Progenitor cell of endocrine pancreas (in vitro differentiated cells): ENCODE measurements at regions not wholly inside any gene's neighbourhood (a gene's known extent, or its start where the extent isn't known, plus 50 kb on each side); places are given as distances from the start of the nearest gene placed in this dataset.

Experiments used
- DNase-seq: peaks from one replicate; pipeline ENCODE4 v3.0.0; 2021; ENCODE audit warnings: low spot score; ENCODE audit not compliant: unreplicated experiment
- H3K27ac Mint-ChIP-seq: 2 replicates; pipeline ENCODE4 v1.8.0; 2021; ENCODE audit warnings: mild to moderate bottlenecking, moderate library complexity, mixed read lengths
- H3K27me3 Mint-ChIP-seq: 2 replicates; pipeline ENCODE4 v1.8.0; 2021; ENCODE audit warnings: mixed read lengths
- H3K36me3 Mint-ChIP-seq: 2 replicates; pipeline ENCODE4 v1.8.0; 2022; ENCODE audit warnings: mixed read lengths; ENCODE audit not compliant: insufficient read depth
- H3K4me1 Mint-ChIP-seq: 2 replicates; pipeline ENCODE4 v1.8.0; 2021; ENCODE audit warnings: low read depth, mixed read lengths
- H3K4me3 Mint-ChIP-seq: 2 replicates; pipeline ENCODE4 v1.8.0; 2021; ENCODE audit warnings: low read depth, mild to moderate bottlenecking, moderate library complexity, mixed read lengths
- H3K9me3 Mint-ChIP-seq: 2 replicates; pipeline ENCODE4 v1.8.0; 2021; ENCODE audit warnings: low read depth, mixed read lengths
- CTCF ChIP-seq: fragments of 200-600 bp; sonication (generic); IDR thresholded peaks from one replicate; pipeline ENCODE4 v1.5.0; 2021; ENCODE audit warnings: antibody characterized with exemption, mild to moderate bottlenecking; ENCODE audit not compliant: unreplicated experiment

- Mint-ChIP-seq H3K4me3 (no peak overlapping the region), H3K27me3 (peaks cover 28% of the 10 kb centered on the region), H3K36me3 (no peaks in the 10 kb centered on the region), H3K27ac (no peak overlapping the region), H3K4me1 (no peaks in the 10 kb centered on the region), H3K9me3 (no peaks in the 10 kb centered on the region)
- DNase-seq, result no peak
- no peak for TF ChIP-seq CTCF
These were observed 167.2 kb upstream of the POU3F1 start for GRCh38 chr1:38213646-38214434.

- no peak overlapping the region for H3K4me3 Mint-ChIP-seq
- DNase-seq, result no peak
- H3K4me1 Mint-ChIP-seq, result no peaks in the 10 kb centered on the region
- H3K36me3 Mint-ChIP-seq, result no peaks in the 10 kb centered on the region
- H3K27ac Mint-ChIP-seq, result no peak overlapping the region
- no peak for TF ChIP-seq CTCF
- H3K9me3 Mint-ChIP-seq, result no peaks in the 10 kb centered on the region
- peaks cover 25% of the 10 kb centered on the region for H3K27me3 Mint-ChIP-seq
These were observed 164.2 kb upstream of the POU3F1 start for GRCh38 chr1:38210895-38211177.

DNA sequence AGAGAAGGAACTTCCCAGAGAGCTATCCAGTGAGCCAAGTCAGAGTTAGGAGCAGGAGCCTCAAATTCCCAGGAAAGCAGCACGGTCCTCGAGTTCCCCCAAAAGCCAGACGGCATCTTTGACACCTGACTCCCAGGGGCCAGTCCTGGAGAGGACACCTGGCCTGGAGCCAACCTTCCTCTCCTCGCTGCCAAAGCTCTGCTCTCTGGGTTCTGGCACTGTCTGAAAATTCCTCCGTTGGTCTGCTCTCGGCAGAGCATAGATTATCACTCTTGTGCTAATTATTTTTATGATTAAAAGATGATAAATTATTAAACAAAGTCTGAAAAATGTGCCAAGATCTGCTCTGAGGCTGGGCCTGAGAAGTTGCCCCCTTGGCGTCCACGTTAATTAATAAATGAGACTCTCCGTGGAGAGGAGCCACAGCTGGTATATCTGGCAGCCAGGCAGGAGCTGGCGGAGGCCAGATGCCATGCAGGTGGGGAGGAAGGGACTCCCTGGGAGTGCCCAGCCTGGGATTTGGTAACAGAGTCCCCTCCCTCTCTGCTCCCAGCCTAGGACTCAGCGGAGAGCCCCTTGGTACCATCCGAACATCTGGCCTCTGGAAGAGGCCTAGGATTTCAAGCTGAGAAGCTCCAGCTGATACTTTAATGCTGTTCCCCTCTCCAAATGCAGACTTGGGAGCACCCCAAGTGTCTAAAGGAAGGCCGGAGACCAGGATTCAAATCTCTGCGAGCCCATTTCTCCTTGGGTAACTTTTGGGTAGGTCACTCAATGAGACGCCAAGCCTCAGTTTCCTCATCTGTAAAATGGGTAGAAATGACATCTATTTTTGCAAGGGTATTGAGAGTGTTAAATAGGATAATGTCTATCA is 163.7 kb upstream of the POU3F1 start:
- H3K27me3 Mint-ChIP-seq, result peaks cover 27% of the 10 kb centered on the region
- H3K9me3 Mint-ChIP-seq, result no peaks in the 10 kb centered on the region

DNA sequence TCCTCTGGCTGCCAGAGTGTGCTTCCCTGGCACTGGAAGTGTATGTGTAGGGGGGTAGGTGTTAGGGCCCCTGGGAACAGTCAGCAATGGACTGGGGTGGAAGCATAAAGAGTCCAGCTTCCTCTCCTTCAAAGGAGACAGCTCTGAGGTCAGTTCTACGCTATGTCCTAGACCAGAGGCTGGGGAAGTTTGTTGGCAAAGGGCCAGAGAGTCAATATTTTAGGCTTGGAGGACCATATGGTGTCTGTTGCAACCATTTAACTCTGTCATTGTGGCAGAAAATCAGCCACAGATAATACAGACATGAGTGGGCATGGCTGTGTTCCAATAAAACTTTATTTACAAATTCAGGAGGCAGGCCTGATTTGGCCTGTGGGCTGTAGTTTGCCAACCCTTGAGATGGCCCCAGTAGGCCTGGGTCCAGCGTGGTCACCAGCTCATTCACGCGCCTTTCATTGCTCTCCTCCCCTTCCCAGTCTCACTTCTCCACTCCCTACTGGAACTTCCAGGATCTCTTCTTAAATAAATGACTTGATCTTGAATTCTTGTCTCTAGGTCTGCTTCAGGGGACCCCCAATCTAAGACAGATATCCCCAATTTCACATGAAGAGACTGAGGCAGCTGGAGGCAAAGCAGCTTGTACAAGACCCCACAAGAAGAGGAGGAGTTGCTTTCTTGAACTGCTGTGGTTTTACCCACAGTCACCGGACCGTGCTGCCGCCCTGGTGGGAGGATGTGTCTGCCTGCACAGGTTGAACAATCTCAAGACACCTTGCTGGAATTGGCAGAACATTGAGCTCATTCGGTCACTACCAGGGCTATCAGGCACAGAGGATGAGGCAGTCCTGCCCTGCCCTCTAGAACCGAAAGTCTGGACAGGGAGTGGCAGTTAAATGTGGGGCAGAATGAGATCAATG is 162.4 kb upstream of the POU3F1 start:
- no peaks in the 10 kb centered on the region for H3K36me3 Mint-ChIP-seq
- peaks cover 23% of the 10 kb centered on the region for H3K27me3 Mint-ChIP-seq
- no peaks in the 10 kb centered on the region for H3K4me1 Mint-ChIP-seq
- H3K9me3 Mint-ChIP-seq, result no peaks in the 10 kb centered on the region
- TF ChIP-seq CTCF, result no peak
- no peak overlapping the region for H3K4me3 Mint-ChIP-seq
- H3K27ac Mint-ChIP-seq, result no peak overlapping the region
- no peak for DNase-seq

More for the DNA sequence above, 163.7 kb upstream of the POU3F1 start:
- H3K27ac Mint-ChIP-seq, result no peak overlapping the region
- H3K36me3 Mint-ChIP-seq, result no peaks in the 10 kb centered on the region
- no peak overlapping the region for H3K4me3 Mint-ChIP-seq
- no peak for DNase-seq
- TF ChIP-seq CTCF, result no peak
- no peaks in the 10 kb centered on the region for H3K4me1 Mint-ChIP-seq

- Mint-ChIP-seq H3K4me1 (no peaks in the 10 kb centered on the region), H3K36me3 (no peaks in the 10 kb centered on the region), H3K4me3 (no peak overlapping the region), H3K9me3 (no peaks in the 10 kb centered on the region), H3K27me3 (peaks cover 23% of the 10 kb centered on the region), H3K27ac (no peak overlapping the region)
- no peak for TF ChIP-seq CTCF
- no peak for DNase-seq
These were observed 161.3 kb upstream of the POU3F1 start for GRCh38 chr1:38207906-38208305.
